RWPE2 (cell line): ENCODE measurements at regions not wholly inside any gene's neighbourhood (a gene's known extent, or its start where the extent isn't known, plus 50 kb on each side); places are given as distances from the start of the nearest gene placed in this dataset.

ENCODE experiments used
- ATAC-seq: fragments of 200-7000 bp; cut with Tn5 transposase; 3 replicates; pipeline ENCODE4 v1.9.1; 2021; ENCODE audit warnings: low read depth
- DNase-seq: peaks from one replicate; pipeline ENCODE4 v3.0.0-alpha.2; 2020; ENCODE audit warnings: low spot score
- H3K27ac ChIP-seq: fragments of 450-650 bp; 2 replicates; pipeline ENCODE4 v1.5.1; 2017; ENCODE audit warnings: mild to moderate bottlenecking; ENCODE audit not compliant: poor library complexity, severe bottlenecking
- H3K27me3 ChIP-seq: fragments of 250-450 bp; sonication (Bioruptor Pico); 2 replicates; pipeline ENCODE4 v1.5.1; 2021; ENCODE audit warnings: mild to moderate bottlenecking, moderate library complexity; ENCODE audit not compliant: insufficient read depth, poor library complexity, severe bottlenecking
- H3K36me3 ChIP-seq: fragments of 250-450 bp; sonication (Bioruptor Pico); 2 replicates; pipeline ENCODE4 v1.5.1; 2020; ENCODE audit warnings: low read depth, mild to moderate bottlenecking, moderate library complexity
- H3K4me1 ChIP-seq: fragments of 250-450 bp; sonication (Bioruptor Pico); 2 replicates; pipeline ENCODE4 v1.5.1; 2021; ENCODE audit warnings: mild to moderate bottlenecking, moderate library complexity; ENCODE audit not compliant: insufficient read depth, poor library complexity, severe bottlenecking
- H3K4me3 ChIP-seq: fragments of 250-450 bp; sonication (Bioruptor Pico); 2 replicates; pipeline ENCODE4 v1.5.1; 2021; ENCODE audit warnings: mild to moderate bottlenecking, moderate library complexity; ENCODE audit not compliant: severe bottlenecking
- H3K9me3 ChIP-seq: fragments of 250-450 bp; sonication (Bioruptor Pico); 2 replicates; pipeline ENCODE4 v1.5.1; 2021; ENCODE audit warnings: mild to moderate bottlenecking, moderate library complexity; ENCODE audit not compliant: severe bottlenecking
- CTCF ChIP-seq: fragments of 450-650 bp; IDR thresholded peaks from one replicate; pipeline ENCODE4 v1.5.1; 2017; ENCODE audit warnings: mild to moderate bottlenecking, moderate library complexity; ENCODE audit not compliant: poor library complexity, severe bottlenecking

DNA sequence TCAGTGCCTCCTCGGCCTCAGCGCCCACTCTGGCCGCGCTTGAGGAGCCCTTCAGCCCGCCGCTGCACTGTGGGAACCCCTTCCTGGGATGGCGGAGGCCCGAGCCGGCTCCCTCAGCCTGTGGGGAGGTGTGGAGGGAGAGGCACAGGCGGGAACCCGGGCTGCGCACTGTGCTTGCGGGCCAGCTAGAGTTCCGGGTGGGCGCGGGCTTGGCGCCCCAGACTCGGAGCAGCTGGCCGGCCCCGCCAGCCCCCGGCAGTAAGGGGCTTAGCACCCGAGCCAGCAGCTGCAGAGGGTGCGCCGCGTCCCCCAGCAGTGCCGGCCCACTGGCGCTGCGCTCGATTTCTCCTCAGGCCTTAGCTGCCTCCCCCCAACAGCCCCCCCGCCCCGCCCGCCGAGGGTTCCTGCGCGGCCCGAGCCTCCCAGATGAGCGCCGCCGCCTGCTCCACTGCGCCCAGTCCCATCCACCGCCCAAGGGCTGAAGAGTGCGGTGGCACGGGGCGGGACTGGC, 1137.0 kb downstream of the PCDH18 start:
- Histone ChIP-seq H3K4me1 (no peaks in the 10 kb centered on the region), H3K27me3 (no peaks in the 10 kb centered on the region), H3K9me3 (no peaks in the 10 kb centered on the region), H3K4me3 (no peak overlapping the region), H3K27ac (no peak overlapping the region), H3K36me3 (no peaks in the 10 kb centered on the region)
- DNase-seq (peak; percentile 35), ATAC-seq (no peak)
- no peak for TF ChIP-seq CTCF

- Histone ChIP-seq H3K4me1 (no peaks in the 10 kb centered on the region), H3K4me3 (no peak overlapping the region), H3K36me3 (no peaks in the 10 kb centered on the region), H3K9me3 (no peaks in the 10 kb centered on the region), H3K27me3 (no peaks in the 10 kb centered on the region), H3K27ac (no peak overlapping the region)
- no peak for ATAC-seq
- TF ChIP-seq CTCF, result no peak
- no peak for DNase-seq
These were observed 1139.7 kb downstream of the PCDH18 start for GRCh38 chr4:136392576-136392975.

DNA sequence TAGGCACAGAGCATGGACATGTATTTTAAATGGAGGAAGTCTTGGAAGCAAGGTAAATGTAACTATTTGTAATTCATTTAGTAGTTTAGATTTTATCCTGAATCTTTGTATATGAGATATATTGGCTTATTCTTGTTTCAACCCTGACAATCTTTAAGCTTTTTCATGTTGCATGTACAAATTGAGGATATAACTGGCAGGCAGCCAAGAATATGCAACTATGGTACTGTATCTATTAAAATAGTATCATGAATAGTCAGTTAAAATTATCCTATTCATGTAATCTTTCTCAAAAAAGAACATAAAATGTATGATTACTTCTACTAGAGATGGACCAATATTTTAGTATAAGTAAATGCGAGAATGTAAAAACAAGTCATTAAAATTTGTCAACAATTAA, 1141.5 kb downstream of the PCDH18 start:
- no peaks in the 10 kb centered on the region for H3K9me3 ChIP-seq
- no peaks in the 10 kb centered on the region for H3K4me1 ChIP-seq
- no peaks in the 10 kb centered on the region for H3K27me3 ChIP-seq
- no peak overlapping the region for H3K4me3 ChIP-seq
- H3K27ac ChIP-seq, result no peak overlapping the region
- no peaks in the 10 kb centered on the region for H3K36me3 ChIP-seq
- no peak for TF ChIP-seq CTCF
- ATAC-seq (no peak), DNase-seq (no peak)

DNA sequence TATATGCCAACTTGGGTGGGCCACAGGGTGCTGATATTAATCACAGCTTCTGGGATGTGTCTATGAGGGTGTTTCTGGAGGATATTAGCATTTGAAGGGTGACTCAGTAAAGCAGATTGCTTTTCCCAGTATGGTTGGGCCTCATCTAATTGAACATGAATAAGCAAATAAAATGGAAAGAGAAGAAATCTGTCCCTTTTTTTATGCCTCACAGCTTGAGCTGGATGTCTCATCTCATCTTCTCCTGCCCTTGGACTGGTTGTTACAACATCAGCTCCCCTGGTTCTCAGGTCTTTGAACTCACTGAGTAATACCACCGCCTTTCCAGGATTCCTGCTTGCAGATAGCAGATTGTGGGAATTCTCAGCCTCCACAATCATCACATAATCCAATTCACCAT, 1149.2 kb downstream of the PCDH18 start:
- DNase-seq (no peak), ATAC-seq (no peak)
- no peak overlapping the region for H3K27ac ChIP-seq
- TF ChIP-seq CTCF, result no peak
- H3K4me1 ChIP-seq, result no peaks in the 10 kb centered on the region
- H3K27me3 ChIP-seq, result no peaks in the 10 kb centered on the region
- H3K36me3 ChIP-seq, result no peaks in the 10 kb centered on the region
- H3K9me3 ChIP-seq, result no peaks in the 10 kb centered on the region
- no peak overlapping the region for H3K4me3 ChIP-seq

GRCh38 chr4:136371231-136371630, 1161.1 kb downstream of the PCDH18 start:
- no peak for ATAC-seq
- Histone ChIP-seq H3K4me1 (peaks cover 5% of the 10 kb centered on the region), H3K9me3 (no peaks in the 10 kb centered on the region), H3K27ac (no peak overlapping the region), H3K4me3 (no peak overlapping the region), H3K27me3 (no peaks in the 10 kb centered on the region), H3K36me3 (no peaks in the 10 kb centered on the region)
- DNase-seq, result no peak
- no peak for TF ChIP-seq CTCF
